COLO829 (cell line): ENCODE measurements at regions not wholly inside any gene's neighbourhood (a gene's known extent, or its start where the extent isn't known, plus 50 kb on each side); places are given as distances from the start of the nearest gene placed in this dataset.
A peak's percentile ranks its signal among the peaks of the same experiment; 100 is the strongest.
"Not testable (repeated sequence)": the region's sequence is repeated elsewhere in the genome, so short reads cannot be mapped to it uniquely, and the experiment has no call there.

Source experiments
- DNase-seq: peaks from one replicate; pipeline ENCODE4 v3.0.0; 2012; ENCODE audit warnings: low spot score

GRCh38 chr7:27412164-27412563 is 169.6 kb downstream of the EVX1 start:
- no peak for DNase-seq

- no peak for DNase-seq
Measured at GRCh38 chr7:27418541-27418940, 175.9 kb downstream of the EVX1 start.

GRCh38 chr7:27419581-27420177 is 177.1 kb downstream of the EVX1 start:
- no peak for DNase-seq

GRCh38 chr7:27420702-27421101 is 178.1 kb downstream of the EVX1 start:
- DNase-seq = no peak

GRCh38 chr7:27423290-27423689 is 180.7 kb downstream of the EVX1 start:
- DNase-seq = no peak

GRCh38 chr7:27423821-27424220 is 181.2 kb downstream of the EVX1 start:
- DNase-seq = no peak

GRCh38 chr7:27424231-27424630 is 181.6 kb downstream of the EVX1 start:
- no peak for DNase-seq

- no peak for DNase-seq
Measured at GRCh38 chr7:27424749-27425148, 182.1 kb downstream of the EVX1 start.

- DNase-seq = no peak
Measured at GRCh38 chr7:27427416-27427815, 184.8 kb downstream of the EVX1 start.

GRCh38 chr7:27430105-27430504 is 187.5 kb downstream of the EVX1 start:
- DNase-seq = no peak

GRCh38 chr7:27431465-27431864 is 188.9 kb downstream of the EVX1 start:
- no peak for DNase-seq

GRCh38 chr7:27433581-27433980 is 191.0 kb downstream of the EVX1 start:
- no peak for DNase-seq

- DNase-seq = no peak
Measured at GRCh38 chr7:27434756-27435400, 192.3 kb downstream of the EVX1 start.

- no peak for DNase-seq
Measured at GRCh38 chr7:27435461-27435860, 192.9 kb downstream of the EVX1 start.

GRCh38 chr7:27438881-27439589 is 196.4 kb downstream of the EVX1 start:
- no peak for DNase-seq

- peak; percentile 35 for DNase-seq
Measured at GRCh38 chr7:27442455-27442854, 199.9 kb downstream of the EVX1 start.

GRCh38 chr7:27449046-27449445 is 206.4 kb downstream of the EVX1 start:
- DNase-seq = not testable (repeated sequence)

- no peak for DNase-seq
Measured at GRCh38 chr7:27453702-27454405, 208.8 kb downstream of the HIBADH start.

GRCh38 chr7:27457120-27457519 is 205.6 kb downstream of the HIBADH start:
- not testable (repeated sequence) for DNase-seq

GRCh38 chr7:27457603-27458565 is 204.8 kb downstream of the HIBADH start:
- DNase-seq = not testable (repeated sequence)

GRCh38 chr7:27459021-27459730 is 203.5 kb downstream of the HIBADH start:
- no peak for DNase-seq
